Fibroblast of lung (primary cell): ENCODE measurements at regions not wholly inside any gene's neighbourhood (a gene's known extent, or its start where the extent isn't known, plus 50 kb on each side); places are given as distances from the start of the nearest gene placed in this dataset.
"Not testable (repeated sequence)": the region's sequence is repeated elsewhere in the genome, so short reads cannot be mapped to it uniquely, and the experiment has no call there.

ENCODE experiments used
- DNase-seq, 2 donors: peaks; one replicate each; pipeline versions ENCODE4 v3.0.0 to v3.0.0-alpha.2; 2010; ENCODE audit warnings: low read depth in 2 of 2
- H2AFZ ChIP-seq: 2 replicates; pipeline ENCODE4 v1.5.1; 2012; ENCODE audit warnings: low read length, control low read depth, inconsistent platforms
- H3K27ac ChIP-seq: 2 replicates; pipeline ENCODE4 v1.5.1; 2011; ENCODE audit warnings: low read length, control low read depth; ENCODE audit not compliant: insufficient read depth
- H3K27me3 ChIP-seq: 2 replicates; pipeline ENCODE4 v1.5.1; 2011; ENCODE audit warnings: mild to moderate bottlenecking, low read length; ENCODE audit not compliant: control insufficient read depth, insufficient read depth
- H3K36me3 ChIP-seq: 2 replicates; pipeline ENCODE4 v1.5.1; 2011; ENCODE audit warnings: low read length; ENCODE audit not compliant: control insufficient read depth, insufficient read depth
- H3K4me1 ChIP-seq: 2 replicates; pipeline ENCODE4 v1.5.1; 2011; ENCODE audit warnings: low read length; ENCODE audit not compliant: control insufficient read depth, insufficient read depth; ENCODE audit errors: extremely low read depth
- H3K4me2 ChIP-seq: 2 replicates; pipeline ENCODE4 v1.5.1; 2011; ENCODE audit warnings: low read length, control low read depth; ENCODE audit not compliant: insufficient read depth; ENCODE audit errors: extremely low read depth
- H3K4me3 ChIP-seq, 4 experiments: fragments of 200-600 bp in 1 of 4; sonication (generic) in 1 of 4; replicated peaks in 1 of 4; 2 replicates each; pipeline ENCODE4 v1.5.1; 2011 to 2016; ENCODE audit warnings: low read length in 4 of 4, low read depth in 3 of 4, mild to moderate bottlenecking in 3 of 4, control low read depth in 2 of 4, inconsistent platforms in 1 of 4, mixed read lengths in 1 of 4; ENCODE audit not compliant: insufficient read depth in 1 of 4; ENCODE audit errors: control extremely low read depth in 1 of 4
- H3K79me2 ChIP-seq: 2 replicates; pipeline ENCODE4 v1.5.1; 2012; ENCODE audit warnings: mild to moderate bottlenecking, low read length, inconsistent platforms; ENCODE audit not compliant: control insufficient read depth, insufficient read depth
- H3K9ac ChIP-seq: 2 replicates; pipeline ENCODE4 v1.5.1; 2011; ENCODE audit warnings: mild to moderate bottlenecking, low read length, control low read depth; ENCODE audit not compliant: insufficient read depth
- H3K9me3 ChIP-seq: 2 replicates; pipeline ENCODE4 v1.5.1; 2012; ENCODE audit warnings: low read depth, low read length; ENCODE audit not compliant: control insufficient read depth, insufficient read depth
- H4K20me1 ChIP-seq: 2 replicates; pipeline ENCODE4 v1.5.1; 2011; ENCODE audit warnings: low read length; ENCODE audit not compliant: control insufficient read depth, insufficient read depth; ENCODE audit errors: extremely low read depth

DNA sequence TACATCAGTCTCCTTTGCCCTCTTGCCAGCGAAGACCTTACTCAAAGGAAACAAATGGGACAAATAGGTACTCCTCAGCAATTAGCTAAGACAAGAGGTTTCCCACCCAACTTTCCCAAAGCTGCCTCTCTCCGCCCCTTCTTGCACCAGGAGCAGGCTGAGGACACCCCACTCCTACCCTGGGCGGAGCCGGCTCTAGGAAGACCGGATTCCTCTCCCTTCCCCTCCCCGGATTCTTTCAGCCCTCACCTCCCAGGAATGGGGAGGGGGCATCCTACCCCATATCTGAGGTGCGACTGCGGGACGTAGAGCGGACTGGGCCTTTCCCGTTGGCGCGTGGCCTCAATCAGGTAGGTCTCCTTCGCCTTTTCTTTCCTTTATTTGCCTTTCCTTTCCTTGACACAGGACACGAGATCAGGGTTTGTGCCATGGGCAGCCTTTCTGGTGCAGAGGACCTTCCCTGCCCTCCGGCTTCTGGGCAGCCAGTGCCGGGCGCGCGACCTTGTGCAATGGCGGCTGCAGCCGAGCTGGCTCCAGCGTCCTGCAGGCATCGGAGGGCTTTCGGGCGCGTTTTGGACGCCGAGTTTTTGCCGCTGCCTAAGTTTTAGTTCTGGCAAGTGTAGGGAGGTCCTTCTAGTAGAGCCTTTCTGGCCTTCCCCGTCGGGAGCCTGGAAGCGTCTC is 279.9 kb downstream of the PLS3 start:
- not testable (repeated sequence) for H3K4me3 ChIP-seq, H3K4me2 ChIP-seq, H3K4me1 ChIP-seq, H3K27me3 ChIP-seq, H3K36me3 ChIP-seq, H2AFZ ChIP-seq, H3K9ac ChIP-seq, DNase-seq, H3K27ac ChIP-seq, H3K9me3 ChIP-seq, H4K20me1 ChIP-seq, H3K79me2 ChIP-seq

GRCh38 chrX:115850986-115851385 is 290.0 kb downstream of the PLS3 start:
- not testable (repeated sequence) for H3K4me2 ChIP-seq, DNase-seq, H3K27me3 ChIP-seq, H3K36me3 ChIP-seq, H3K4me1 ChIP-seq, H3K4me3 ChIP-seq, H3K9me3 ChIP-seq, H3K79me2 ChIP-seq, H3K9ac ChIP-seq, H2AFZ ChIP-seq, H3K27ac ChIP-seq, H4K20me1 ChIP-seq

GRCh38 chrX:115853260-115853659 is 292.3 kb downstream of the PLS3 start:
- not testable (repeated sequence) for H3K4me3 ChIP-seq, H3K4me1 ChIP-seq, H3K9ac ChIP-seq, DNase-seq, H3K9me3 ChIP-seq, H3K27ac ChIP-seq, H2AFZ ChIP-seq, H3K27me3 ChIP-seq, H3K4me2 ChIP-seq, H4K20me1 ChIP-seq, H3K36me3 ChIP-seq, H3K79me2 ChIP-seq

- not testable (repeated sequence) for H3K27ac ChIP-seq, H4K20me1 ChIP-seq
Observed at GRCh38 chrX:115881170-115881569, 289.4 kb upstream of the AGTR2 start.

GRCh38 chrX:115884121-115884520 is 286.4 kb upstream of the AGTR2 start:
- H3K9ac ChIP-seq, H3K4me3 ChIP-seq, H4K20me1 ChIP-seq, H3K27me3 ChIP-seq, H2AFZ ChIP-seq, H3K79me2 ChIP-seq, H3K27ac ChIP-seq, H3K9me3 ChIP-seq, H3K4me1 ChIP-seq, DNase-seq, H3K4me2 ChIP-seq, H3K36me3 ChIP-seq: not testable (repeated sequence)

More at GRCh38 chrX:115881170-115881569, 289.4 kb upstream of the AGTR2 start:
- H3K4me1 ChIP-seq, H3K79me2 ChIP-seq, H3K4me3 ChIP-seq, H3K9ac ChIP-seq, H3K36me3 ChIP-seq, DNase-seq, H3K4me2 ChIP-seq, H2AFZ ChIP-seq, H3K9me3 ChIP-seq, H3K27me3 ChIP-seq: not testable (repeated sequence)

GRCh38 chrX:115888041-115888440 is 282.5 kb upstream of the AGTR2 start:
- H3K9ac ChIP-seq, result not testable (repeated sequence)

DNA sequence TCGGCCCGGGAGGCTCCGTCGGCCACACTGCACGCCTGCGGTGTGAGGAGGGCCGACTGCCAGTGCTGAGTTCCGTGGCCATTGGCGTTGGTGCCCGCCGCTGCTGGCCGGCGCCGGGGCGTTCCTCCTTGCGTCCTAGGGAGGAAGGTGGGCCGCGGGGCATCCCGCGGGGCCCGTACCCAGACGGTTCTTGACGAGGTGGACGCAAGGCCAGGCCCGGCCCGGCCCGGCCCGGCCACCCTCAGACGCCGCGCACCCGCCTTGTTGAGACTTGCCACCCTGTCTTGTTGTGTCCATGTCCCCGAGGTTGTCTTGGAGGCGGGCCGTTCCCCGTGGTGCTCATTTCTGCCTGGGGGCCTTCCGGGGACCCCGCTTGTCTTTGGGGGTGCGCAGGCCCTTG is 282.0 kb upstream of the AGTR2 start:
- not testable (repeated sequence) for H3K9me3 ChIP-seq, H2AFZ ChIP-seq, H3K27me3 ChIP-seq, H3K4me3 ChIP-seq, H3K79me2 ChIP-seq, H4K20me1 ChIP-seq, H3K36me3 ChIP-seq, DNase-seq, H3K4me2 ChIP-seq, H3K4me1 ChIP-seq, H3K9ac ChIP-seq, H3K27ac ChIP-seq

More at GRCh38 chrX:115888041-115888440, 282.5 kb upstream of the AGTR2 start:
- H3K4me2 ChIP-seq, H3K27ac ChIP-seq, H3K36me3 ChIP-seq, H3K27me3 ChIP-seq, H3K4me1 ChIP-seq, H3K9me3 ChIP-seq, H3K79me2 ChIP-seq, H3K4me3 ChIP-seq, H4K20me1 ChIP-seq, H2AFZ ChIP-seq: not testable (repeated sequence)
- peak in 1 of 2 donors; percentile 44 for DNase-seq
